ENCODE measurements at regions not wholly inside any gene's neighbourhood (a gene's known extent, or its start where the extent isn't known, plus 50 kb on each side); places are given as distances from the start of the nearest gene placed in this dataset.
"Not testable (repeated sequence)": the region's sequence is repeated elsewhere in the genome, so short reads cannot be mapped to it uniquely, and the experiment has no call there.

DNA sequence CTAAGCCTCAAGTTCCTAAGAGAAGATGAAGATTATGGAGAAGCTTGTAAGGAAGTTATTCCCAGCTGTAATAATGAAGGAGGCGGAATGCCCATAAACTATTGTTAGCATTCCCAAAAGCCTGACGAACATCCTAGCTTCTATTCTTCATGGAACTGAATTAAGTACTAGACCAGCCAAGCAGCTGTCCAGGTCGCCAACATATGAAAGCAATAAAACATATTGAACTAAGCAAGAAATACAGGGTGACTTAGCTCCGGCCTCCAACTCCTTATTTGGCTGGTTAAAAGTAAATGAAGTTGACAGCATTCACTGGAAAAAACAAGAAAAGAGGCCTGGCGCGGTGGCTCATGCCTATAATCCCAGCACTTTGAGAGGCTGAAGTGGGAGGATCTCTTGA lies 174.0 kb upstream of the TPM1 start:
- TF ChIP-seq, protein P1, sequence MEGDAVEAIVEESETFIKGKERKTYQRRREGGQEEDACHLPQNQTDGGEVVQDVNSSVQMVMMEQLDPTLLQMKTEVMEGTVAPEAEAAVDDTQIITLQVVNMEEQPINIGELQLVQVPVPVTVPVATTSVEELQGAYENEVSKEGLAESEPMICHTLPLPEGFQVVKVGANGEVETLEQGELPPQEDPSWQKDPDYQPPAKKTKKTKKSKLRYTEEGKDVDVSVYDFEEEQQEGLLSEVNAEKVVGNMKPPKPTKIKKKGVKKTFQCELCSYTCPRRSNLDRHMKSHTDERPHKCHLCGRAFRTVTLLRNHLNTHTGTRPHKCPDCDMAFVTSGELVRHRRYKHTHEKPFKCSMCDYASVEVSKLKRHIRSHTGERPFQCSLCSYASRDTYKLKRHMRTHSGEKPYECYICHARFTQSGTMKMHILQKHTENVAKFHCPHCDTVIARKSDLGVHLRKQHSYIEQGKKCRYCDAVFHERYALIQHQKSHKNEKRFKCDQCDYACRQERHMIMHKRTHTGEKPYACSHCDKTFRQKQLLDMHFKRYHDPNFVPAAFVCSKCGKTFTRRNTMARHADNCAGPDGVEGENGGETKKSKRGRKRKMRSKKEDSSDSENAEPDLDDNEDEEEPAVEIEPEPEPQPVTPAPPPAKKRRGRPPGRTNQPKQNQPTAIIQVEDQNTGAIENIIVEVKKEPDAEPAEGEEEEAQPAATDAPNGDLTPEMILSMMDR (IDR thresholded peaks at IDR 0.05) = no peak
- no peak for DNase-seq
- no peaks in the 10 kb centered on the region for H3K36me3 Mint-ChIP-seq (ENCODE audit: low read depth)
- H3K9me3 Mint-ChIP-seq = peaks cover 14% of the 10 kb centered on the region
- H3K27me3 Mint-ChIP-seq (ENCODE audit: low read depth, poor library complexity) = peaks cover 7% of the 10 kb centered on the region
- peaks cover 3% of the 10 kb centered on the region for H3K4me1 Mint-ChIP-seq
- no peak overlapping the region for H3K4me3 Mint-ChIP-seq
- no peak overlapping the region for H3K27ac Mint-ChIP-seq

DNA sequence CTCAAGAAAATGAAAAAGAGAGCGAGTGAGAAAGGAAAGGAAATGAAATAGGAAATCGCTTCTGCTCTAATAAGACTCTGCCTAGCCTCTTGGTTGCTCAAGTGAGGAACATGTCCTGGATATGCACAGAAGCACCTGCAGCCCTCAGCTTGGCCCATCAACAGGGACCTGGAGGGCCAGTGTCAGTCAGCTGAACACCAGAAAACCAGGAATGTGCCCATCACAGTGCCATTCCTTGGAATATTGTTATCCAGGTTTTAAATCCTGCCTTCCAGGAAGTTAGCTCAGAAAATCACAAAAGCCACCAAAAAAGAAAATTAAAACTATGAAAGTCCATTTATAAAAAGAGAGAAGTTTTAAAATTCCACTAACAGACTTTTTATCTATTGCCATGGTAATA lies 173.4 kb upstream of the TPM1 start:
- H3K27me3 Mint-ChIP-seq (ENCODE audit: low read depth, poor library complexity) = peaks cover 7% of the 10 kb centered on the region
- no peak overlapping the region for H3K4me3 Mint-ChIP-seq
- no peak overlapping the region for H3K27ac Mint-ChIP-seq
- H3K36me3 Mint-ChIP-seq (ENCODE audit: low read depth) = no peaks in the 10 kb centered on the region
- peaks cover 14% of the 10 kb centered on the region for H3K9me3 Mint-ChIP-seq
- TF ChIP-seq, protein P1 (IDR thresholded peaks at IDR 0.05) = no peak
- peaks cover 6% of the 10 kb centered on the region for H3K4me1 Mint-ChIP-seq
- no peak for DNase-seq

DNA sequence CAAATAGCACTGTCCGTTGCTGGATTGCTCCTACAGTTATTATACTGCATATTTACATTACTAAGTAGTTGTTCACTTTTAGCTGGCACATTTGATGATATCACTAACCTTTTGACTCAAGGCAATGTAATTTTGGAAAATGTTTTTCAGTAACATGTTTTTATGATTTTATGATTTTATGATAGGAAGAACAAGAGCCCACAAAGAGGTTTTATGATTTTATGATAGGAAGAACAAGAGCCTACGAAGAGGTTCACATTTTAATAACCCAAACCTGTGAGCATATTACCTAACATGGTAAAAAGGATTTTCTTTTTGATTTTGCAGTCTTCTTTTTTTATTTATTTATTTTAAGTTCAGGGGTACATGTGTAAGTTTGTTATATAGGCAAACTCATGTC lies 172.3 kb upstream of the TPM1 start:
- no peaks in the 10 kb centered on the region for H3K36me3 Mint-ChIP-seq (ENCODE audit: low read depth)
- no peak for DNase-seq
- peaks cover 7% of the 10 kb centered on the region for H3K27me3 Mint-ChIP-seq (ENCODE audit: low read depth, poor library complexity)
- H3K4me1 Mint-ChIP-seq = peaks cover 6% of the 10 kb centered on the region
- H3K9me3 Mint-ChIP-seq = peaks cover 14% of the 10 kb centered on the region
- TF ChIP-seq, protein P1 (IDR thresholded peaks at IDR 0.05) = no peak
- H3K4me3 Mint-ChIP-seq = no peak overlapping the region
- no peak overlapping the region for H3K27ac Mint-ChIP-seq

- H3K4me3 Mint-ChIP-seq; H3K4me1 Mint-ChIP-seq; H3K36me3 Mint-ChIP-seq (ENCODE audit: low read depth); DNase-seq; H3K27ac Mint-ChIP-seq; H3K27me3 Mint-ChIP-seq (ENCODE audit: low read depth, poor library complexity): not testable (repeated sequence)
- peaks cover 14% of the 10 kb centered on the region for H3K9me3 Mint-ChIP-seq
These were observed 171.8 kb upstream of the TPM1 start for GRCh38 chr15:62870701-62871100.

DNA sequence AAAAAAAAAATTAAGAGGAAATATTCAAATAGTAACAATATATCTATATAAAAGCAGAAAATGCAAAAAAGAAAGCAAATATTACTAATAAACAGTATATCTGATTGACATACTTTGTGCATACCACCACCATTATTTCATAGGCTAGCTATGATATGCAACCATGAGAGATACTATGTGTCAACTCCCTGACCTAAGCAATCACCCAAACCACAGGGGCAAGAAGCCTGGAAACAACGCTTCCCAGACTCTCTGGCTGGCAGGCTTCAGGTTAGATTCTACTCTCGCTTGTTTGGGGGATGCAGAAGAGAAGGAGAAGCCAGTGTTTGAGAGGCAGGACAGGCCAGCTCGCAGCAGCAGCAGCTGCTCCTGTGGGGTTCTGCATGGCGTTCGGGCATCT lies 169.3 kb upstream of the TPM1 start:
- H3K27me3 Mint-ChIP-seq (ENCODE audit: low read depth, poor library complexity) = peaks cover 7% of the 10 kb centered on the region
- H3K9me3 Mint-ChIP-seq = peaks cover 14% of the 10 kb centered on the region
- peaks cover 16% of the 10 kb centered on the region for H3K4me1 Mint-ChIP-seq
- no peak overlapping the region for H3K27ac Mint-ChIP-seq
- no peak for DNase-seq
- no peak overlapping the region for H3K4me3 Mint-ChIP-seq
- TF ChIP-seq, protein P1 (IDR thresholded peaks at IDR 0.05) = no peak
- H3K36me3 Mint-ChIP-seq (ENCODE audit: low read depth) = no peaks in the 10 kb centered on the region

DNA sequence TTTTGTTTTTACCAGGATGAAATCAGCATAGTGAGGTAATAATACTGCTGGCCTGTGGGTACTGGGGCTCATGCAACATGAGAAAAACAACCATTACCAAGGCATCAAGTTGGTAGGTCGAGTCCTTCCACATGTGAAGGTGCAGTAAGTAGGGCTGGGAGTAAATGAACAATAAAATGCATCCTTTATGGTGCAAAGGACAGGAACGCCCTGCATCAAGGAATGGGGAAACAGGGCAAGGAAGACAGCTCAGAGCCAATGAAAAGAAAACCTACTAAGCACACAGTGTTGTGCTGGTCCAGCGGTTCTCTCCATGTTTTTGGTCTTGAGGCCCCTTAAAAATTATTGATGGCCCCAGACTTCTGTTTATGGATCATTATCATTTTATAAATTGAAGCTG lies 168.5 kb upstream of the TPM1 start:
- H3K36me3 Mint-ChIP-seq (ENCODE audit: low read depth) = no peaks in the 10 kb centered on the region
- DNase-seq = no peak
- H3K4me1 Mint-ChIP-seq = peaks cover 16% of the 10 kb centered on the region
- no peak overlapping the region for H3K4me3 Mint-ChIP-seq
- H3K27me3 Mint-ChIP-seq (ENCODE audit: low read depth, poor library complexity) = peaks cover 7% of the 10 kb centered on the region
- no peak overlapping the region for H3K27ac Mint-ChIP-seq
- peaks cover 14% of the 10 kb centered on the region for H3K9me3 Mint-ChIP-seq
- TF ChIP-seq, protein P1 (IDR thresholded peaks at IDR 0.05) = no peak
